Calu3 (cell line): ENCODE measurements at regions not wholly inside any gene's neighbourhood (a gene's known extent, or its start where the extent isn't known, plus 50 kb on each side); places are given as distances from the start of the nearest gene placed in this dataset.

Experiments
- BruUV-seq: library from RNA; stranded (reverse); fragments of 400-500 nt; replicated peaks from 2 replicates; lab custom pipeline; 2021; lab: Mats Ljungman, UMichigan
- CTCF ChIA-PET: fragments of 300-600 bp; sonication (Branson Sonifier 250); formaldehyde crosslinking; loops from one replicate; lab custom pipeline; 2022; ENCODE audit warnings: antibody characterized with exemption; lab: Charles Lee
- DNase-seq: peaks from one replicate; pipeline ENCODE4 v3.0.0; 2022
- H3K27ac Mint-ChIP-seq: one replicate; pipeline ENCODE4 v1.8.0; 2022; ENCODE audit warnings: mixed read lengths; ENCODE audit not compliant: unreplicated experiment
- H3K27me3 Mint-ChIP-seq: one replicate; pipeline ENCODE4 v1.8.0; 2022; ENCODE audit warnings: mixed read lengths; ENCODE audit not compliant: unreplicated experiment
- H3K36me3 Mint-ChIP-seq: one replicate; pipeline ENCODE4 v1.8.0; 2022; ENCODE audit warnings: mild to moderate bottlenecking, moderate library complexity, mixed read lengths; ENCODE audit not compliant: insufficient read depth, unreplicated experiment
- H3K4me1 Mint-ChIP-seq: one replicate; pipeline ENCODE4 v1.8.0; 2022; ENCODE audit warnings: mild to moderate bottlenecking, low read depth, mixed read lengths; ENCODE audit not compliant: unreplicated experiment
- H3K4me3 Mint-ChIP-seq: one replicate; pipeline ENCODE4 v1.8.0; 2022; ENCODE audit warnings: mild to moderate bottlenecking, low read depth, moderate library complexity, mixed read lengths; ENCODE audit not compliant: unreplicated experiment
- H3K9me3 Mint-ChIP-seq: one replicate; pipeline ENCODE4 v1.8.0; 2022; ENCODE audit warnings: low read depth, mixed read lengths; ENCODE audit not compliant: unreplicated experiment
- intact Hi-C: fragments of 100-400 bp; cut with micrococcal nuclease; formaldehyde crosslinking; loops from one replicate; pipeline ENCODE4 v1.10.0; 2022; ENCODE audit not compliant: unreplicated experiment
- TF ChIP-seq, protein P1 (sequence below): fragments of 200-600 bp; IDR thresholded peaks from one replicate; pipeline ENCODE4 v1.8.0; 2022; ENCODE audit warnings: antibody characterized with exemption; ENCODE audit not compliant: unreplicated experiment

DNA sequence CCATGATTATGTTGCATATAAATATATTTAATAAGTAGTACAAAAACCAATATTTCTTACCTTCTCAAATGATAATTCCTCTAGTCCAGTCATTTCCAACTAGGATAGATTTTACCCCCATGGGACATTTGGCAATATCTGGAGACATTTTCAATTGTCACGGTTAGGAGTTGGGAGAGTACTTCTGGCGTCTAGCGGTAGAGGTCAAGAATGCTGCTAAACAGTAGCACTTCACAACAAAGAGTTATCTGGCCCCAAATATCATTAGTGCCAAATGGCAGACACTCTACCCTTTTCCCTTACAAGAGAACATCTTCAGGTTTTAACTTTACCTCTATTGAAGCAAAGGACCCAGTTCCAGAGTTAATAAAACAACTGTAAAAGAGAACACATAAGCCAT is 168.1 kb downstream of the FAT4 start:
- no peaks in the 10 kb centered on the region for H3K36me3 Mint-ChIP-seq
- no peak for DNase-seq
- H3K4me1 Mint-ChIP-seq, result no peaks in the 10 kb centered on the region
- TF ChIP-seq, protein P1, sequence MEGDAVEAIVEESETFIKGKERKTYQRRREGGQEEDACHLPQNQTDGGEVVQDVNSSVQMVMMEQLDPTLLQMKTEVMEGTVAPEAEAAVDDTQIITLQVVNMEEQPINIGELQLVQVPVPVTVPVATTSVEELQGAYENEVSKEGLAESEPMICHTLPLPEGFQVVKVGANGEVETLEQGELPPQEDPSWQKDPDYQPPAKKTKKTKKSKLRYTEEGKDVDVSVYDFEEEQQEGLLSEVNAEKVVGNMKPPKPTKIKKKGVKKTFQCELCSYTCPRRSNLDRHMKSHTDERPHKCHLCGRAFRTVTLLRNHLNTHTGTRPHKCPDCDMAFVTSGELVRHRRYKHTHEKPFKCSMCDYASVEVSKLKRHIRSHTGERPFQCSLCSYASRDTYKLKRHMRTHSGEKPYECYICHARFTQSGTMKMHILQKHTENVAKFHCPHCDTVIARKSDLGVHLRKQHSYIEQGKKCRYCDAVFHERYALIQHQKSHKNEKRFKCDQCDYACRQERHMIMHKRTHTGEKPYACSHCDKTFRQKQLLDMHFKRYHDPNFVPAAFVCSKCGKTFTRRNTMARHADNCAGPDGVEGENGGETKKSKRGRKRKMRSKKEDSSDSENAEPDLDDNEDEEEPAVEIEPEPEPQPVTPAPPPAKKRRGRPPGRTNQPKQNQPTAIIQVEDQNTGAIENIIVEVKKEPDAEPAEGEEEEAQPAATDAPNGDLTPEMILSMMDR, result no peak
- CTCF ChIA-PET, result no interaction called here
- H3K9me3 Mint-ChIP-seq, result no peaks in the 10 kb centered on the region
- H3K4me3 Mint-ChIP-seq, result no peak overlapping the region
- BruUV-seq, result no TSS peak
- no peaks in the 10 kb centered on the region for H3K27me3 Mint-ChIP-seq
- H3K27ac Mint-ChIP-seq, result no peak overlapping the region
- intact Hi-C loops, result no loop called here

DNA sequence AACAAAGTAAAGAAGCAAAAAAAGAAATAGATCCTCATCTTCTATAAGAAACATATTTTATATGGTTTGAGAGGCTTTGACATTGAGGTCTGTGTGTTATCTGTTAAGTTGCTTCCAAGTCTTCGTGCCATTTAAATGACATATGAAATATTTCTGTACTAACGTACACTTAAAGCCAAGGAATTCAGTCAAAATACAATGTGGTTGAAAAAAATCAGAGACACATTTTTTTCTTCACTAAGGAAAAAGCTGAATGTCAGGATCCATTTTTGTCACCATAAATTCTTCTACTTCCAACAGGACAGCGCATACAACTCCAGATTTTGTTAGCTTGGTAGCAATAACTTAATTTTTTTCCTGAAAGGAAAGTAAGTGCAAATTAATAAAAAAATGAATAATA is 168.5 kb downstream of the FAT4 start:
- H3K9me3 Mint-ChIP-seq, result no peaks in the 10 kb centered on the region
- CTCF ChIA-PET, result no interaction called here
- TF ChIP-seq, protein P1, result no peak
- no peaks in the 10 kb centered on the region for H3K36me3 Mint-ChIP-seq
- BruUV-seq, result no TSS peak
- no peak overlapping the region for H3K4me3 Mint-ChIP-seq
- no peaks in the 10 kb centered on the region for H3K4me1 Mint-ChIP-seq
- no peak overlapping the region for H3K27ac Mint-ChIP-seq
- no peaks in the 10 kb centered on the region for H3K27me3 Mint-ChIP-seq
- DNase-seq, result no peak
- intact Hi-C loops, result no loop called here

DNA sequence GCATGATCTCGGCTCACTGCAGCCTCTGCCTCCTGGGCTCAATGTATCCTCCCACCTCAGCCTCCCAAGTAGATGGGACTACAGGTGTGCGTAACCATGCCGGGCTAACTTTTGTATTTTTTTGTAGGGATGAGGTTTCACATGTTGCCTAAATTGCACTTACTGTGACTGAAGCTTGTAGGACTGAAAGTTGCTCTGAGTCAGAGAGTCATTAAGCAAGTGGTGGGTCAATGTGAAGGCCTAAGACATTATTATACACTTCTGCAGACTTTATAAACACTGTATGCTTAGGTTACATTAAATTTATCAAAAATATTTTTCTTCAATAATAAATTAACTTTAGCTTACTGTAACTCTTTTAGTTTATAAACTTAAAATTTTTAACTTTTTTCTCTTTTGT is 170.2 kb downstream of the FAT4 start:
- CTCF ChIA-PET, result no interaction called here
- intact Hi-C loops, result no loop called here
- Mint-ChIP-seq H3K4me1 (no peaks in the 10 kb centered on the region), H3K4me3 (no peak overlapping the region), H3K27me3 (no peaks in the 10 kb centered on the region), H3K9me3 (no peaks in the 10 kb centered on the region), H3K27ac (no peak overlapping the region), H3K36me3 (no peaks in the 10 kb centered on the region)
- no TSS peak for BruUV-seq
- TF ChIP-seq, protein P1, result no peak
- no peak for DNase-seq

DNA sequence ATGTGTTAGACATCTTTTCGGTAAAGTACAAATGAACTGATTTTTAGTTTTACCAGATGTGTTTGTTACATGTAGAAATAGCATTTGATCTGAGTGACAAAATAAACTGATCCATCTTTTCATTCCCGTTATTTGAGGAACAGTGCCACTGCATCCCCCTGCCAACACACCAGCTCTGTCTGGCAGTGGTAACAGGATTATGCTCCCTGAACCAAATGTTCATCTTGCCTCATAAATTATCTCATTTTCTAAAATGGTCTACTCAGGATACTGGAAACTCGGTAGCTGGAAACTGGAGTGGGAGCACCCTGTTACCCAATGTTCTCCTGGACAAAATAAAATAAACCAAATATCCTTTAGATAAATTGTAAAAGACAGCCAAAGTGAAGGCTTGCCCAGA is 171.6 kb downstream of the FAT4 start:
- H3K36me3 Mint-ChIP-seq, result no peaks in the 10 kb centered on the region
- H3K9me3 Mint-ChIP-seq, result no peaks in the 10 kb centered on the region
- CTCF ChIA-PET, result interaction anchor here (0.6 kb wide), 1 partner anchor 544 kb away, joined by 3 read pairs; no protein-coding TSS in a partner anchor
- no peak for DNase-seq
- no peaks in the 10 kb centered on the region for H3K4me1 Mint-ChIP-seq
- no peak overlapping the region for H3K27ac Mint-ChIP-seq
- no peaks in the 10 kb centered on the region for H3K27me3 Mint-ChIP-seq
- intact Hi-C loops, result no loop called here
- H3K4me3 Mint-ChIP-seq, result no peak overlapping the region
- no TSS peak for BruUV-seq
- TF ChIP-seq, protein P1, result no peak
